C4-2B (cell line): ENCODE measurements at regions not wholly inside any gene's neighbourhood (a gene's known extent, or its start where the extent isn't known, plus 50 kb on each side); places are given as distances from the start of the nearest gene placed in this dataset.
"Not testable (repeated sequence)": the region's sequence is repeated elsewhere in the genome, so short reads cannot be mapped to it uniquely, and the experiment has no call there.

Source experiments
- H3K27ac ChIP-seq: fragments of 450-650 bp; 2 replicates; pipeline ENCODE4 v1.5.1; 2017
- ZFX ChIP-seq: fragments of 450-650 bp; IDR thresholded peaks from 2 replicates; pipeline ENCODE4 v1.6.1; 2017
- TF ChIP-seq, protein P1 (sequence below): fragments of 450-650 bp; conservative IDR thresholded peaks from 2 replicates; pipeline ENCODE4 v1.5.1; 2017; ENCODE audit warnings: mild to moderate bottlenecking

DNA sequence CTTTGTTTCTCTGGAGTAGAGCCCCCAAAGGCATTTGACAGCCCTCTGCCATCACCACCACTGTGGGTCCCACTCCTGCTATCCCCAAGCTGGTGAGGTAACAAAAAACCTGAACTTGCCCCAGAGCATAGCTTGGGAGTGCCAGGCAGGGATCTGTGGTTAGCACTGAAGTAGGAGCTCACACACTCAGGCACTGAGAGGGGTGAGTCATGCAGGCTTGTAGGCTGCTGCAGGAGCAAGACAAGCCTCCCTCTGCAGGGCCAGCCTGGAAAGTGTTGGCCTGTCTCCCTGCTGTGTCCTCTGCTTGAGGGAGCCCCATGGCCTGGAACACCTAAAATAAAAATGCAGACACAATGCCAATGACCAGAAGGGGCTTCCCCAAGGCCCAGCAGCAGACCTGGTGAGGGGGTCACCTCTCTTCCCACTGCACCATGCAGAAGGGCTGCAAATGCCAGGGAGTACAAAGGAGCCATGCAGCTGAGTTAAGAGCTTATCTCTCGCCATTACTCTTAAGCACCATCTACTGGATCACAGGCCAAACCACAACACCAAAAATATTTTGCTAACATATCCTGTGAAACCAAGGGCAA is 108.9 kb upstream of the POGK start:
- no peak for TF ChIP-seq ZFX
- TF ChIP-seq, protein P1, sequence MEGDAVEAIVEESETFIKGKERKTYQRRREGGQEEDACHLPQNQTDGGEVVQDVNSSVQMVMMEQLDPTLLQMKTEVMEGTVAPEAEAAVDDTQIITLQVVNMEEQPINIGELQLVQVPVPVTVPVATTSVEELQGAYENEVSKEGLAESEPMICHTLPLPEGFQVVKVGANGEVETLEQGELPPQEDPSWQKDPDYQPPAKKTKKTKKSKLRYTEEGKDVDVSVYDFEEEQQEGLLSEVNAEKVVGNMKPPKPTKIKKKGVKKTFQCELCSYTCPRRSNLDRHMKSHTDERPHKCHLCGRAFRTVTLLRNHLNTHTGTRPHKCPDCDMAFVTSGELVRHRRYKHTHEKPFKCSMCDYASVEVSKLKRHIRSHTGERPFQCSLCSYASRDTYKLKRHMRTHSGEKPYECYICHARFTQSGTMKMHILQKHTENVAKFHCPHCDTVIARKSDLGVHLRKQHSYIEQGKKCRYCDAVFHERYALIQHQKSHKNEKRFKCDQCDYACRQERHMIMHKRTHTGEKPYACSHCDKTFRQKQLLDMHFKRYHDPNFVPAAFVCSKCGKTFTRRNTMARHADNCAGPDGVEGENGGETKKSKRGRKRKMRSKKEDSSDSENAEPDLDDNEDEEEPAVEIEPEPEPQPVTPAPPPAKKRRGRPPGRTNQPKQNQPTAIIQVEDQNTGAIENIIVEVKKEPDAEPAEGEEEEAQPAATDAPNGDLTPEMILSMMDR = no peak
- H3K27ac ChIP-seq = no peak overlapping the region

DNA sequence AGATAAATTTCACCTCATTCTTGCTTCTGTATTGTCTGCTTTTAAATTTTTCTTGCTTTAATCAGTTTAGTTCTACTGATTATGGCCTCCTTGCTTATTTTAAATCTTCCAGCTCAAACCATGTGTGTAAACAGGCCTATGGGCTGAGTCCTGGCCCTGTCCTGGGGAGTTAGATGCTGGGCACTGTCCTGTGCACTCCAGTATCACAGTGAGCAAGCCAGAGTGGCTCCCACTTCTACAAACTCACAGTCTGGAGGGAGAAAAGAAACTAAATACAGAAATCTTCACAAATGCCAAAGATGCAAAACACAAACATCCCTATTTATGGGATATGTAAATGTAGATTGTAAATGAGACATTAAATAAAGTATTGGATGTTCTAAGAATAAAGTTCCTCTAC is 101.1 kb upstream of the POGK start:
- H3K27ac ChIP-seq = no peak overlapping the region
- no peak for TF ChIP-seq ZFX
- TF ChIP-seq, protein P1 = no peak

DNA sequence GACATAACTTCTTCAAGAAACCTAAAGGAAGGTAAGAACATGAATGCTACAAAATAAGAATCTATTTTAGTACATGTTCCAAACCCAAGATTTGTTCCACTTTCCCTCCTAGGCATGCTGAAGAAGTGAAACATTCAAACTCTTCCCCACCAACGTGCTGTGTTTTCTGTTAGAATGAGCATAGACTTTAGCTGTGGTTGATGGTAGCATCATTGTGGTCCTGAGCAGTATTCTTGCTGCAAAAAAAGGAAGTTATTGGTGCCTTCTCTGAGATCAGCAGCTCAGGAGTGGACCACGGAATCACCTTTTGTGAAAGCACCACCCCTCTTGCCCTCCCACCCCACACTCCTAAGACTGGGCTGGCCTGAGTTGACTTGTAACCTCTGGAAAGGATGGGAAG is 100.4 kb upstream of the POGK start:
- H3K27ac ChIP-seq = no peak overlapping the region
- TF ChIP-seq, protein P1 = no peak
- TF ChIP-seq ZFX = no peak

DNA sequence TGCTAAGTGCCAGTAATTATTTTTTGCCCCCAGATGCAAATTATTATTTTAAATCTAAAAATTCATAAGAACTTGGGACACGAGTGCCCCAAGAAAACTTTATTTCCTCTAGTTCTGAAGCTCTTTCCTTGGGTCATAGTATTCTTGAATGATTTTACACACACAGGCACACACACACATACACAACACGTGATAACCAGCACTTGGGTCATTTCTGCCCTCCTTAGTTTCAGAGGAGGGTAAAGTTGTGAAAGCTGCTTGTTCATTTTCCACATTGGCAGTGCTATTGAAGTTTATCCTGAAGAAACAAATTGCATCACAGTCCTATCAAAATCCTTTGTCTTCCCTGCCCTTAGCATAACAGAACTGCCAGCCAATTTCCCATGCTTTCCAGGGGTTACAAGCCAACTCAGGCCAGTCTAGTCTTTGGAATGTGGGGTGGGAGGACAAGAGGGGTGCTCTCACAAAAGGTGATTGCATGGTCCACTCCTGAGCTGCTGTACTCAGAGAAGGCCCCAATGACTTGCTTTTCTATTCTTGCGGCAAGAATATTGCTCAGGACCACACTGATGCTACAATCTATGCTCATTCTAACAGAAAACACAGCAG is 98.5 kb upstream of the POGK start:
- no peak overlapping the region for H3K27ac ChIP-seq
- TF ChIP-seq, protein P1 = no peak
- TF ChIP-seq ZFX = no peak

DNA sequence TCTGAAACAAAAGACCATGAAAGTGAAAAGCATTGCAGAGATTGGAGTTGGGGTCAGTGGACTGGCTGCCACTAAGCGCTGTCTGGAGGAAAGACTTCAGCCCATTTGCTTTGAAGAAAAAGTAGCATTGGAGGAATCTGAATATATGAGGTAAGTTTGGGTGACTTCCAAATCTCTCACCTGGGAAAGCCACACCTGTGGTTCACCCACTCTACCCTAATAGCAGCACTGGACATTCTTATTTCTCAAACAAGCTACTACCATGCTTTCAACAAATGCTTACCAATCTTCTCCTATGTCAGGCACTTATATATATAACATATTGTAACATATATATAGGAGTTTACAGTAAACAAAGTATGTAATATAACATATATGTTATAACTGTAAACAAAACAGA is 76.0 kb upstream of the POGK start:
- TF ChIP-seq, protein P1 = no peak
- no peak for TF ChIP-seq ZFX

DNA sequence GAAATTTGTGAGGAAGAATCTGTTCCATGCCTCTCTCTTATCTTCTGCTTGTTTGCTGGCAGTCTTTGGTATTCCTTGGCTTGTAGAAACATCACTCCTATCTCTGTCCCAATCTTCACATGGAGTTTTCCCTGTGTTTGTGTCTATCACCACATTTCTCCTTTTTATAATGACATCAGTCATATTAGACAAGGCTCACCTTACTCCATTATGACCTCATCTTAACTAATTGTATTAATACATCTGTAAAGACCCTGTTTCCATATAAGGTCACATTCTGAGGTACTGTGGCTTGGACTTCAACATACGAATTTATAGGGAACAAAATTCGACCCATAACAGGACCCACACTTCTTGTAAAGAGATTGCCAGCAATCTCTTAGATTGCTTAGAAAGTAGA is 72.3 kb upstream of the POGK start:
- no peak overlapping the region for H3K27ac ChIP-seq
- no peak for TF ChIP-seq ZFX

More for the DNA sequence above, 76.0 kb upstream of the POGK start:
- no peak overlapping the region for H3K27ac ChIP-seq

DNA sequence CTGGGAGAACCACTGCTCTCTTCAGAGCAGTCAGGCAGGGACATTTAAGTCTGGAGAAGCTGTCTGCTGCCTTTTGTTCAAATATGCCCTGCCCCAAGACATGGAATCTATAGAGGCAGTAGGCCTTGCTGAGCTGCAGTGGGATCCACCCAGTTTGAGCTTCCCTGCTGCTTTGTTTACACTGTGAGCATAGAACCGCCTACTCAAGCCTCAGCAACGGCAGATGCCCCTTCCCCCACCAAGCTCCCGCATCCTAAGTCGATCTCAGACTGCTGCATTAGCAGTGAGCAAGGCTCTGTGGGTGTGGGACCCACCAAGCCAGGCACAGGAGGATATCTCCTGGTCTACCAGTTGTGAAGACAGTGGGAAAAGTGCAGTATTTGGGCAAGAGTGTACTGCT is 54.6 kb upstream of the POGK start:
- H3K27ac ChIP-seq = not testable (repeated sequence)

DNA sequence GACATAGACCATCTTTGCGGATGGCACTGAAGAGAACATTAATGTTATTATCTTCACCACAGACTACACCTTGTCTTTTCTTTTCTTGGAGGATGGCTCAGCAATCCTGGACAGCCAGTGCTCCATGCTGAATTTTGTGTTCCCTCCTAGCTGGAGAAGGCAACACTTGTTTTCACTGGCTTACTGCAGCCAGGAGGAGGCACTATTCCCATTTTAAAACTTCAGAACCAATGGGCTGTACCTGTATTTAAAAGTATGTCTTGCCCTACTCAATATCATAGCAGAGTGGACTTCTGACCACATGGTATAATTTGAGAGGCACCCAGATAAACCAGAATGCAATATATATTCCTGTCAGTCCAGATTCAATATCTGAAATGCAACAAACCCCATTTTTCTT is 53.3 kb upstream of the POGK start:
- TF ChIP-seq, protein P1 = peak; percentile 18; the same call in 1 of the 2 replicates
- no peak for TF ChIP-seq ZFX
- no peak overlapping the region for H3K27ac ChIP-seq
